ENCODE measurements at regions not wholly inside any gene's neighbourhood (a gene's known extent, or its start where the extent isn't known, plus 50 kb on each side); places are given as distances from the start of the nearest gene placed in this dataset.

DNA sequence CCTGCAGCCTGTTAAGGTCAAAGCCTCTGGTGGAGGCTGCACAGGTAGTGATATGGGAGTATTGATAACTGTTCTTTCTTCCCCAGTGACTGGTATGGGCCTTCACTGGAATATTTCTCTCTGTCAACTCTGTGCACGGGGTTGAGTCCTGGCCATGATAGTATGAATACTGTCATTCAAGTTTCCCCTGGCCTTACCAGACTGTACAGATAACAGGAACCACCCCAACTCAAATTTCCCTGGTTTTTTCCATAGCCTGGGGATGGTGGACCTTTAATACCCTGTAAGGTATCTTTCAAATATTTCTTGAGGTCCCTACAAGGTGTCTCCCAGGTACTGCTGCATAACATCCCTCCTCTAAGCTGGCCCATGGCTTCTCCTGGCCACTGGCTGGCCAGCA is 51.4 kb upstream of the TNFAIP3 start:
- ChIA-PET POLR2A (ENCODE audit: unreplicated experiment) (no interaction called here), CTCF (no interaction called here)
- Histone ChIP-seq H3K14ac (replicated peaks; ENCODE audit: low read depth, low read length) (0 out of 2 replicates have a peak overlapping the region, but pooled peaks have one; percentile 37), H2AFZ (replicated peaks; ENCODE audit: low read length, poor library complexity) (no peak overlapping the region), H3K4ac (ENCODE audit: low read depth, low read length) (no peak overlapping the region), H2BK5ac (ENCODE audit: low read depth, low read length, poor library complexity, severe bottlenecking) (no peak overlapping the region), H3K4me1 (ENCODE audit: control insufficient read depth, insufficient read depth, low read length) (peaks cover 6% of the 10 kb centered on the region), H3K4me3 (ENCODE audit: insufficient read depth, low read depth, low read length) (no peak overlapping the region), H3K4me2 (ENCODE audit: low read depth, low read length) (no peak overlapping the region), H4K5ac (ENCODE audit: low read depth, low read length) (no peak overlapping the region), H3K79me1 (ENCODE audit: low read depth in 1 of 2, low read length in 2 of 2) (no peaks in the 10 kb centered on the region), H4K20me1 (ENCODE audit: insufficient read depth, low read length) (no peaks in the 10 kb centered on the region), H3K9ac (ENCODE audit: low read depth, low read length) (no peak overlapping the region), H3K9me3 (ENCODE audit: control insufficient read depth, insufficient read depth, low read length) (no peaks in the 10 kb centered on the region), H3K9me1 (ENCODE audit: insufficient read depth, low read length) (peaks cover 3% of the 10 kb centered on the region), H2AK9ac (replicated peaks; ENCODE audit: low read depth, low read length, poor library complexity) (no peak overlapping the region), H3K56ac (ENCODE audit: extremely low read depth, insufficient read depth, low read length) (no peak overlapping the region), H2BK20ac (ENCODE audit: low read depth, low read length) (no peak overlapping the region), H2BK120ac (ENCODE audit: low read depth, low read length) (no peak overlapping the region), H4K8ac (ENCODE audit: low read depth in 2 of 2, low read length in 2 of 2) (no peak overlapping the region), H2AK5ac (ENCODE audit: low read depth, low read length) (no peak overlapping the region; the same call in 1 of the 2 replicates), H3K23ac (ENCODE audit: low read depth, low read length) (no peak overlapping the region), H3K27ac (ENCODE audit: insufficient read depth, low read length) (no peak overlapping the region), H2BK15ac (ENCODE audit: low read depth, low read length) (no peak overlapping the region), H4K91ac (ENCODE audit: insufficient read depth, low read depth, low read length) (no peak overlapping the region), H3K27me3 (ENCODE audit: control insufficient read depth, insufficient read depth, low read length) (no peaks in the 10 kb centered on the region), H3K18ac (ENCODE audit: low read depth, low read length) (no peak overlapping the region), H3K36me3 (ENCODE audit: control insufficient read depth, insufficient read depth, low read length) (no peaks in the 10 kb centered on the region)
- intact Hi-C loops (cut with micrococcal nuclease) = no loop called here
- BruUV-seq (replicated peaks) = no TSS peak
- ATAC-seq (ENCODE audit: low read depth) = no peak
- DNase-seq = no peak
- TF ChIP-seq, protein P1, sequence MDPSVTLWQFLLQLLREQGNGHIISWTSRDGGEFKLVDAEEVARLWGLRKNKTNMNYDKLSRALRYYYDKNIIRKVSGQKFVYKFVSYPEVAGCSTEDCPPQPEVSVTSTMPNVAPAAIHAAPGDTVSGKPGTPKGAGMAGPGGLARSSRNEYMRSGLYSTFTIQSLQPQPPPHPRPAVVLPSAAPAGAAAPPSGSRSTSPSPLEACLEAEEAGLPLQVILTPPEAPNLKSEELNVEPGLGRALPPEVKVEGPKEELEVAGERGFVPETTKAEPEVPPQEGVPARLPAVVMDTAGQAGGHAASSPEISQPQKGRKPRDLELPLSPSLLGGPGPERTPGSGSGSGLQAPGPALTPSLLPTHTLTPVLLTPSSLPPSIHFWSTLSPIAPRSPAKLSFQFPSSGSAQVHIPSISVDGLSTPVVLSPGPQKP (IDR thresholded peaks at IDR 0.05; ENCODE audit: borderline replicate concordance, low read depth, low read length) = no peak
- TF ChIP-seq, protein P2, sequence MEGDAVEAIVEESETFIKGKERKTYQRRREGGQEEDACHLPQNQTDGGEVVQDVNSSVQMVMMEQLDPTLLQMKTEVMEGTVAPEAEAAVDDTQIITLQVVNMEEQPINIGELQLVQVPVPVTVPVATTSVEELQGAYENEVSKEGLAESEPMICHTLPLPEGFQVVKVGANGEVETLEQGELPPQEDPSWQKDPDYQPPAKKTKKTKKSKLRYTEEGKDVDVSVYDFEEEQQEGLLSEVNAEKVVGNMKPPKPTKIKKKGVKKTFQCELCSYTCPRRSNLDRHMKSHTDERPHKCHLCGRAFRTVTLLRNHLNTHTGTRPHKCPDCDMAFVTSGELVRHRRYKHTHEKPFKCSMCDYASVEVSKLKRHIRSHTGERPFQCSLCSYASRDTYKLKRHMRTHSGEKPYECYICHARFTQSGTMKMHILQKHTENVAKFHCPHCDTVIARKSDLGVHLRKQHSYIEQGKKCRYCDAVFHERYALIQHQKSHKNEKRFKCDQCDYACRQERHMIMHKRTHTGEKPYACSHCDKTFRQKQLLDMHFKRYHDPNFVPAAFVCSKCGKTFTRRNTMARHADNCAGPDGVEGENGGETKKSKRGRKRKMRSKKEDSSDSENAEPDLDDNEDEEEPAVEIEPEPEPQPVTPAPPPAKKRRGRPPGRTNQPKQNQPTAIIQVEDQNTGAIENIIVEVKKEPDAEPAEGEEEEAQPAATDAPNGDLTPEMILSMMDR (conservative IDR thresholded peaks at IDR 0.05; ENCODE audit: low read depth, low read length) = no peak
- no peak for TF ChIP-seq RCOR1 (IDR thresholded peaks at IDR 0.05; ENCODE audit: insufficient replicate concordance, low read length)
- TF ChIP-seq CHD1 (IDR thresholded peaks at IDR 0.05; ENCODE audit: low read depth, low read length) = no peak
- TF ChIP-seq MXI1 (IDR thresholded peaks at IDR 0.05; ENCODE audit: borderline replicate concordance, low read depth, low read length) = no peak
- no peak for TF ChIP-seq SMC3 (IDR thresholded peaks at IDR 0.05; ENCODE audit: low read depth, low read length)
- no peak for TF ChIP-seq RFX5 (IDR thresholded peaks at IDR 0.05; ENCODE audit: low read depth, low read length)
- TF ChIP-seq POLR2A (IDR thresholded peaks at IDR 0.05; ENCODE audit: low read depth, low read length) = no peak
- no CpG with 5 or more reads among the region's 1 CpG for WGBS, 2 experiments (ENCODE audit: extremely low coverage in 2 of 2, insufficient read length in 1 of 2)
- dilution Hi-C loops (cut with HindIII; ENCODE audit: low sequenced_read_pairs, unreplicated experiment) = no loop called here
- in situ Hi-C loops (cut with MboI; ENCODE audit: low sequenced_read_pairs) = no loop called here
